Lower leg skin (tissue), 3 donors: ENCODE measurements at regions not wholly inside any gene's neighbourhood (a gene's known extent, or its start where the extent isn't known, plus 50 kb on each side); places are given as distances from the start of the nearest gene placed in this dataset.

ENCODE experiments used
- CTCF ChIP-seq, 3 donors: fragments of 450-650 bp; IDR thresholded peaks; one replicate each; pipeline ENCODE4 v1.5.1; 2016; ENCODE audit warnings: antibody characterized with exemption in 3 of 3, mild to moderate bottlenecking in 3 of 3, moderate library complexity in 2 of 3
- POLR2A ChIP-seq, 2 donors: fragments of 450-650 bp; IDR thresholded peaks; one replicate each; pipeline ENCODE4 v1.6.1; 2016 to 2017; ENCODE audit warnings: antibody characterized with exemption in 2 of 2, mild to moderate bottlenecking in 1 of 2, moderate library complexity in 1 of 2

DNA sequence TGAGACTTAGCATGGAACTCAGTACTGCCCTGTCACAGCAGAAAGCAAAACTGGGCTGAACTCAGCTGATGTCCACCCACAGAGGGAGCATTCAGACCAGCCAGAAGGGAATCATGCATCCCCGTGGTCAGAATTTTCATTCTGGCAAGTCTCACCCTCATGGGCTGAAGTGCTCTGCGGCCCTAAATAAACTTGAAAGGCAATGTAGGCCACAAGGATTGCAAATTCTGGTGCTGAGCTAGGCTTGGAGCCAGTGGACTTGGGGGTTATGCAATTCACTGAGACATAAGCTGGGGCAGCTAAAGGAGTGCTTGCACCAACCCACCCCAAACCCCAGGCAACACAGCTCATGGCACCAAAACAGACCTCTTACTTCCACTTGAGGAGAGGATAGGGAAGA is 494.1 kb downstream of the GABRG1 start:
- no peak for TF ChIP-seq CTCF (IDR thresholded peaks at IDR 0.05)
- TF ChIP-seq POLR2A (IDR thresholded peaks at IDR 0.05), result no peak
